Activated naive CD4-positive, alpha-beta T cell treated with anti-CD3 and anti-CD28 coated beads, Interleukin-2, amount 50 U/mL, for 16 hours (primary cell): ENCODE measurements at regions not wholly inside any gene's neighbourhood (a gene's known extent, or its start where the extent isn't known, plus 50 kb on each side); places are given as distances from the start of the nearest gene placed in this dataset.
A peak's percentile ranks its signal among the peaks of the same experiment; 100 is the strongest.
"Not testable (repeated sequence)": the region's sequence is repeated elsewhere in the genome, so short reads cannot be mapped to it uniquely, and the experiment has no call there.

ENCODE experiments used
- DNase-seq: peaks from one replicate; pipeline ENCODE4 v3.0.0-alpha.2; 2020

GRCh38 chr9:749716-750115 is 91.8 kb upstream of the DMRT1 start:
- no peak for DNase-seq

GRCh38 chr9:750249-750967 is 91.1 kb upstream of the DMRT1 start:
- no peak for DNase-seq

- DNase-seq: no peak
These were observed 90.1 kb upstream of the DMRT1 start for GRCh38 chr9:751137-752051.

GRCh38 chr9:752201-752600 is 89.3 kb upstream of the DMRT1 start:
- no peak for DNase-seq

- no peak for DNase-seq
These were observed 88.8 kb upstream of the DMRT1 start for GRCh38 chr9:752681-753200.

GRCh38 chr9:753734-754133 is 87.8 kb upstream of the DMRT1 start:
- not testable (repeated sequence) for DNase-seq

GRCh38 chr9:754150-754931 is 87.2 kb upstream of the DMRT1 start:
- no peak for DNase-seq

- no peak for DNase-seq
These were observed 85.8 kb upstream of the DMRT1 start for GRCh38 chr9:755454-756381.

GRCh38 chr9:757246-757881 is 84.1 kb upstream of the DMRT1 start:
- no peak for DNase-seq

GRCh38 chr9:758146-758545 is 83.4 kb upstream of the DMRT1 start:
- DNase-seq: no peak

GRCh38 chr9:759541-759940 is 82.0 kb upstream of the DMRT1 start:
- no peak for DNase-seq

- no peak for DNase-seq
These were observed 81.3 kb upstream of the DMRT1 start for GRCh38 chr9:759983-760736.

GRCh38 chr9:761176-761792 is 80.2 kb upstream of the DMRT1 start:
- no peak for DNase-seq

- no peak for DNase-seq
These were observed 79.5 kb upstream of the DMRT1 start for GRCh38 chr9:761793-762560.

- DNase-seq: no peak
These were observed 77.8 kb upstream of the DMRT1 start for GRCh38 chr9:763692-764091.

GRCh38 chr9:764105-764524 is 77.4 kb upstream of the DMRT1 start:
- peak; percentile 26 for DNase-seq

- DNase-seq: no peak
These were observed 76.5 kb upstream of the DMRT1 start for GRCh38 chr9:764986-765385.

- DNase-seq: not testable (repeated sequence)
These were observed 74.4 kb upstream of the DMRT1 start for GRCh38 chr9:767061-767561.

- no peak for DNase-seq
These were observed 65.4 kb upstream of the DMRT1 start for GRCh38 chr9:776086-776485.
